Left lung (tissue), 4 donors: ENCODE measurements at regions not wholly inside any gene's neighbourhood (a gene's known extent, or its start where the extent isn't known, plus 50 kb on each side); places are given as distances from the start of the nearest gene placed in this dataset.

Experiments
- ATAC-seq: fragments of 200-7000 bp; cut with Tn5 transposase; one replicate; pipeline ENCODE4 v1.9.1; 2020; ENCODE audit warnings: moderate library complexity
- DNase-seq, 4 donors: peaks; one replicate each; pipeline ENCODE4 v3.0.0-alpha.2; 2013 to 2020
- H3K27ac ChIP-seq, 2 donors: fragments of 200-600 bp; sonication (generic) in 1 of 2; one replicate each; pipeline versions ENCODE4 v1.5.0 to v1.8.0; 2020 to 2021
- H3K27me3 ChIP-seq, 2 donors: fragments of 200-600 bp; sonication (generic) in 1 of 2; one replicate each; pipeline versions ENCODE4 v1.5.0 to v1.8.0; 2020 to 2021
- H3K36me3 ChIP-seq, 2 donors: fragments of 200-600 bp; sonication (generic) in 1 of 2; one replicate each; pipeline versions ENCODE4 v1.5.0 to v1.8.0; 2020 to 2021
- H3K4me1 ChIP-seq, 2 donors: fragments of 200-600 bp; one replicate each; pipeline ENCODE4 v1.8.0; 2021
- H3K4me3 ChIP-seq, 2 donors: fragments of 200-600 bp; sonication (generic) in 1 of 2; one replicate each; pipeline versions ENCODE4 v1.5.0 to v1.8.0; 2020 to 2021; ENCODE audit warnings: mild to moderate bottlenecking in 1 of 2
- H3K9me3 ChIP-seq, 2 donors: fragments of 200-600 bp; sonication (generic) in 1 of 2; one replicate each; pipeline versions ENCODE4 v1.5.0 to v1.8.0; 2020 to 2021
- intact Hi-C, 2 donors: fragments of 100-400 bp; cut with DNase I; formaldehyde crosslinking; loops; one replicate each; pipeline versions ENCODE4 v1.11.2 to v1.14.2; 2022
- TF ChIP-seq, protein P1 (sequence below), 2 donors: fragments of 200-600 bp; sonication (generic) in 1 of 2; IDR thresholded peaks; one replicate each; pipeline versions ENCODE4 v1.5.0 to v1.8.0; 2021; ENCODE audit warnings: antibody characterized with exemption in 2 of 2
- donor health status: DM: no; HTN: yes; CAD: no.
- donor health status: DM: no; HTN: no; CAD: no.

- no peak for DNase-seq
- Histone ChIP-seq H3K4me3 (no peak overlapping the region), H3K9me3 (no peaks in the 10 kb centered on the region), H3K36me3 (no peaks in the 10 kb centered on the region), H3K27ac (no peak overlapping the region), H3K4me1 (no peaks in the 10 kb centered on the region), H3K27me3 (no peaks in the 10 kb centered on the region)
- ATAC-seq, result no peak
- intact Hi-C loops, result no loop called here
- TF ChIP-seq, protein P1, sequence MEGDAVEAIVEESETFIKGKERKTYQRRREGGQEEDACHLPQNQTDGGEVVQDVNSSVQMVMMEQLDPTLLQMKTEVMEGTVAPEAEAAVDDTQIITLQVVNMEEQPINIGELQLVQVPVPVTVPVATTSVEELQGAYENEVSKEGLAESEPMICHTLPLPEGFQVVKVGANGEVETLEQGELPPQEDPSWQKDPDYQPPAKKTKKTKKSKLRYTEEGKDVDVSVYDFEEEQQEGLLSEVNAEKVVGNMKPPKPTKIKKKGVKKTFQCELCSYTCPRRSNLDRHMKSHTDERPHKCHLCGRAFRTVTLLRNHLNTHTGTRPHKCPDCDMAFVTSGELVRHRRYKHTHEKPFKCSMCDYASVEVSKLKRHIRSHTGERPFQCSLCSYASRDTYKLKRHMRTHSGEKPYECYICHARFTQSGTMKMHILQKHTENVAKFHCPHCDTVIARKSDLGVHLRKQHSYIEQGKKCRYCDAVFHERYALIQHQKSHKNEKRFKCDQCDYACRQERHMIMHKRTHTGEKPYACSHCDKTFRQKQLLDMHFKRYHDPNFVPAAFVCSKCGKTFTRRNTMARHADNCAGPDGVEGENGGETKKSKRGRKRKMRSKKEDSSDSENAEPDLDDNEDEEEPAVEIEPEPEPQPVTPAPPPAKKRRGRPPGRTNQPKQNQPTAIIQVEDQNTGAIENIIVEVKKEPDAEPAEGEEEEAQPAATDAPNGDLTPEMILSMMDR (IDR thresholded peaks at IDR 0.05), result no peak
Observed at GRCh38 chr3:194810076-194810475, 124.4 kb downstream of the FAM43A start.

DNA sequence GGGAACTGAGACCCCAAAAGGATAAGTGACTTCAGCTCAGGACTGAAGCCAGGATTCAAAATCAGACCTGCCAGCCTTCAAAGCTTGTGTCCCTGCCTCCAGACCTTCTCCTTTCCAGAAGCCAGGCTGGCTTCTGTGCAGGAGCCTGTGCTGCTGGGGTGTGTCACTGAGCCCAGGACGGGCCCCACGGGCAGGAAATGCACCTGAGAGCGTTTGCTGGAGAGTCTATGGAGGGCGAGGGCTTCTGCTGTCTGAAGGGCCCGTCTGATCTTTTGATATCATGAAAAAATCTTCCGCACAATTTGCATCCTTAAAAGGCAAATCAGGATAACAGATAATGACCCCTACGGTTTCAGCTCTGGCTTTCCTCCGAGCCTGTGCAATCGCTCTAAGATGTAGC, 125.4 kb downstream of the FAM43A start:
- H3K27me3 ChIP-seq, result no peaks in the 10 kb centered on the region
- no peak overlapping the region for H3K27ac ChIP-seq
- intact Hi-C loops, result no loop called here
- TF ChIP-seq, protein P1 (IDR thresholded peaks at IDR 0.05), result no peak
- H3K4me3 ChIP-seq, result no peak overlapping the region
- no peaks in the 10 kb centered on the region for H3K4me1 ChIP-seq
- ATAC-seq, result no peak
- H3K9me3 ChIP-seq, result no peaks in the 10 kb centered on the region
- no peak for DNase-seq
- no peaks in the 10 kb centered on the region for H3K36me3 ChIP-seq

- H3K4me1 ChIP-seq, result no peaks in the 10 kb centered on the region
- DNase-seq (no peak), ATAC-seq (no peak)
- H3K27ac ChIP-seq, result no peak overlapping the region
- intact Hi-C loops, result no loop called here
- TF ChIP-seq, protein P1 (IDR thresholded peaks at IDR 0.05), result no peak
- no peaks in the 10 kb centered on the region for H3K27me3 ChIP-seq
- H3K36me3 ChIP-seq, result no peaks in the 10 kb centered on the region
- no peak overlapping the region for H3K4me3 ChIP-seq
- H3K9me3 ChIP-seq, result no peaks in the 10 kb centered on the region
Observed at GRCh38 chr3:194812176-194812575, 126.5 kb downstream of the FAM43A start.

- H3K27ac ChIP-seq, result no peak overlapping the region
- ATAC-seq, result no peak
- no peaks in the 10 kb centered on the region for H3K36me3 ChIP-seq
- TF ChIP-seq, protein P1 (IDR thresholded peaks at IDR 0.05), result no peak
- intact Hi-C loops, result no loop called here
- H3K9me3 ChIP-seq, result no peaks in the 10 kb centered on the region
- no peak for DNase-seq
- no peak overlapping the region for H3K4me3 ChIP-seq
- no peaks in the 10 kb centered on the region for H3K4me1 ChIP-seq
- H3K27me3 ChIP-seq, result no peaks in the 10 kb centered on the region
Observed at GRCh38 chr3:194814878-194815357, 129.2 kb downstream of the FAM43A start.

DNA sequence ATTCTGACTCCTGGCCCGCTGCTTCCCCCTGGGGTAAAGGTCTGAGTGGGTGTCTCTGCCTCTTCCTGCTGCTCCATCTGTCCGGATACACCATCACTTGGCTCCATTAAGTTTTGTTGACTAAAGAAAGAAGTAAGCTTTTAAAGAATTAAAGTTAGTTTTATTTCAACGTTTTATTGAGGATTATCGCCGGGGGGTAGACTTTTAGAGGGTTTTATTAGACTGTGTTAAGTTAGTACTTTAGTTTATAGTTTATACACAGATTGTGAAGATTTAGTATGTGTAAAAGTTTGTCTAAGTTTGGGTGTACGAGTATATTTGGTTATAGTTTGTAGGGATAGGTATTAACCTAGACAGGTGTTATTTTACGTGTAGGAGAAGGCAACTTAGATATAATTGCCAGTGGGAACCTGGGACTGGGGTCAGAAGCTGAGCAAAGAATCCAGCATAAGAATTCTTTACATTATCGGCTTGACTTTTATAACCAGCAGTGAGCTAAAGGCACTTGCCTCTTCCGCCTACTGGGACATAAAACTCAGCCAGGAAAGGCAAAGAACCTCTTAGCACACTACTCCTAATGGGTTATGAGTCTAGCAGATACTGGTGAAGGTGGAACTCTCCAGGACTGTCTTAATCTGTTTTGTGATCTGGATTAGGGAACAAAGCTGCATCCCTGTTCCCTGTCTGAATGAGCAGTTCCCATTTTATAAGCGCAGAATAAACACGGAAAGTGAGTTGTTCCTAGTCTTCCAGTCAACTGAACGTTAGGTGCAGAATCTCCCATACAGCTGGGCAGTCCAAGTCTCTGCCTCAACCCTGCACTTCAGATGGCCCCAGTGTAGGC, 131.3 kb downstream of the FAM43A start:
- Histone ChIP-seq H3K9me3 (no peaks in the 10 kb centered on the region), H3K27ac (no peak overlapping the region), H3K4me3 (no peak overlapping the region), H3K27me3 (no peaks in the 10 kb centered on the region), H3K4me1 (no peaks in the 10 kb centered on the region), H3K36me3 (no peaks in the 10 kb centered on the region)
- TF ChIP-seq, protein P1 (IDR thresholded peaks at IDR 0.05), result no peak
- DNase-seq (no peak), ATAC-seq (no peak)
- intact Hi-C loops, result no loop called here
